GM12865 (cell line): ENCODE measurements at regions not wholly inside any gene's neighbourhood (a gene's known extent, or its start where the extent isn't known, plus 50 kb on each side); places are given as distances from the start of the nearest gene placed in this dataset.

Source experiments
- DNase-seq: peaks from one replicate; pipeline ENCODE4 v3.0.0; 2010; ENCODE audit warnings: low read depth
- H3K4me3 ChIP-seq: 2 replicates; pipeline ENCODE4 v1.5.1; 2011; ENCODE audit warnings: mild to moderate bottlenecking, low read depth, low read length, control low read depth
- CTCF ChIP-seq: IDR thresholded peaks from 2 replicates; pipeline ENCODE4 v1.5.1; 2011; ENCODE audit warnings: low read length, control low read depth, low read depth, inconsistent platforms; ENCODE audit not compliant: insufficient read depth; ENCODE audit errors: missing control alignments

- DNase-seq = no peak
- no peak overlapping the region for H3K4me3 ChIP-seq
- no peak for TF ChIP-seq CTCF
These were observed 130.3 kb upstream of the EFNA5 start for GRCh38 chr5:107801061-107801460.

- DNase-seq = no peak
- no peak overlapping the region for H3K4me3 ChIP-seq
- no peak for TF ChIP-seq CTCF
These were observed 128.6 kb upstream of the EFNA5 start for GRCh38 chr5:107799306-107799705.

- DNase-seq = no peak
- no peak overlapping the region for H3K4me3 ChIP-seq
- TF ChIP-seq CTCF = no peak
These were observed 126.1 kb upstream of the EFNA5 start for GRCh38 chr5:107796797-107797196.

GRCh38 chr5:107794741-107795140 lies 124.0 kb upstream of the EFNA5 start:
- DNase-seq = no peak
- H3K4me3 ChIP-seq = no peak overlapping the region
- no peak for TF ChIP-seq CTCF

GRCh38 chr5:107792940-107793339 lies 122.2 kb upstream of the EFNA5 start:
- TF ChIP-seq CTCF = no peak
- H3K4me3 ChIP-seq = no peak overlapping the region
- no peak for DNase-seq

GRCh38 chr5:107790671-107791070 lies 119.9 kb upstream of the EFNA5 start:
- DNase-seq = no peak
- no peak overlapping the region for H3K4me3 ChIP-seq
- no peak for TF ChIP-seq CTCF

- no peak for DNase-seq
- no peak for TF ChIP-seq CTCF
These were observed 115.7 kb upstream of the EFNA5 start for GRCh38 chr5:107786424-107786823.

More at GRCh38 chr5:107786424-107786823, 115.7 kb upstream of the EFNA5 start:
- no peak overlapping the region for H3K4me3 ChIP-seq
